Endothelial cell of umbilical vein (primary cell): ENCODE measurements at regions not wholly inside any gene's neighbourhood (a gene's known extent, or its start where the extent isn't known, plus 50 kb on each side); places are given as distances from the start of the nearest gene placed in this dataset.

Experiments used
- CTCF ChIP-seq, 2 donors: IDR thresholded peaks; 1 replicate in 1 of 2; 2 replicates in 1 of 2; pipeline ENCODE4 v1.5.1; 2011; ENCODE audit warnings: low read length in 2 of 2, mild to moderate bottlenecking in 2 of 2, moderate library complexity in 2 of 2, control low read depth in 1 of 2, inconsistent platforms in 1 of 2, low read depth in 1 of 2; ENCODE audit not compliant: insufficient read depth in 1 of 2; ENCODE audit errors: extremely low read depth in 1 of 2
- EZH2 ChIP-seq: IDR thresholded peaks from 2 replicates; pipeline ENCODE4 v1.6.1; 2012; ENCODE audit warnings: borderline replicate concordance, low read depth, mild to moderate bottlenecking, moderate library complexity, low read length, inconsistent platforms; ENCODE audit not compliant: severe bottlenecking
- JUN ChIP-seq: IDR thresholded peaks from 2 replicates; pipeline ENCODE4 v1.6.1; 2011; ENCODE audit warnings: borderline replicate concordance, low read depth; ENCODE audit not compliant: insufficient read length, insufficient read depth
- POLR2A ChIP-seq: IDR thresholded peaks from 2 replicates; pipeline ENCODE4 v1.6.1; 2012; ENCODE audit warnings: low read depth, mild to moderate bottlenecking, control low read depth, low read length
- POLR2AphosphoS5 ChIP-seq: IDR thresholded peaks from 2 replicates; pipeline ENCODE4 v1.6.1; 2012; ENCODE audit warnings: low read depth, mild to moderate bottlenecking, control low read depth, low read length, moderate library complexity; ENCODE audit not compliant: insufficient read depth

- no peak for TF ChIP-seq CTCF (IDR thresholded peaks at IDR 0.05; ENCODE audit: extremely low read depth in 1 of 2, insufficient read depth in 1 of 2, low read depth in 1 of 2, low read length in 2 of 2)
- TF ChIP-seq JUN: no peak
- TF ChIP-seq POLR2AphosphoS5: no peak
- TF ChIP-seq POLR2A: no peak
- no peak for TF ChIP-seq EZH2
Measured at GRCh38 chr3:137469263-137469662, 294.9 kb upstream of the SOX14 start.
